Activated T-cell treated with anti-CD3 and anti-CD28 coated beads for 48 hours (primary cell): ENCODE measurements at regions not wholly inside any gene's neighbourhood (a gene's known extent, or its start where the extent isn't known, plus 50 kb on each side); places are given as distances from the start of the nearest gene placed in this dataset.
"Not testable (repeated sequence)": the region's sequence is repeated elsewhere in the genome, so short reads cannot be mapped to it uniquely, and the experiment has no call there.

Experiments used
- DNase-seq: peaks from one replicate; pipeline ENCODE4 v3.0.0-alpha.2; 2020; ENCODE audit warnings: low read depth

GRCh38 chr15:38614621-38615020 is 50.0 kb upstream of the RASGRP1 start:
- DNase-seq, result no peak

GRCh38 chr15:38617831-38618230 is 53.2 kb upstream of the RASGRP1 start:
- no peak for DNase-seq

GRCh38 chr15:38618242-38618955 is 53.8 kb upstream of the RASGRP1 start:
- DNase-seq, result no peak

GRCh38 chr15:38620098-38620497 is 55.5 kb upstream of the RASGRP1 start:
- DNase-seq, result no peak

GRCh38 chr15:38620851-38621594 is 56.4 kb upstream of the RASGRP1 start:
- DNase-seq, result no peak

- no peak for DNase-seq
Observed at GRCh38 chr15:38622304-38622703, 57.7 kb upstream of the RASGRP1 start.

- no peak for DNase-seq
Observed at GRCh38 chr15:38622908-38623307, 58.3 kb upstream of the RASGRP1 start.

GRCh38 chr15:38623744-38624143 is 59.1 kb upstream of the RASGRP1 start:
- DNase-seq, result no peak

- no peak for DNase-seq
Observed at GRCh38 chr15:38624244-38625205, 59.9 kb upstream of the RASGRP1 start.

- no peak for DNase-seq
Observed at GRCh38 chr15:38625886-38626285, 61.3 kb upstream of the RASGRP1 start.

- DNase-seq, result no peak
Observed at GRCh38 chr15:38626443-38627050, 61.9 kb upstream of the RASGRP1 start.

GRCh38 chr15:38627689-38628277 is 63.2 kb upstream of the RASGRP1 start:
- DNase-seq, result no peak

GRCh38 chr15:38631119-38632075 is 66.8 kb upstream of the RASGRP1 start:
- no peak for DNase-seq

GRCh38 chr15:38635170-38635569 is 70.6 kb upstream of the RASGRP1 start:
- DNase-seq, result no peak

GRCh38 chr15:38636597-38636996 is 72.0 kb upstream of the RASGRP1 start:
- no peak for DNase-seq

GRCh38 chr15:38638126-38638525 is 73.5 kb upstream of the RASGRP1 start:
- DNase-seq, result no peak

GRCh38 chr15:38638811-38639210 is 74.2 kb upstream of the RASGRP1 start:
- DNase-seq, result no peak

- DNase-seq, result no peak
Observed at GRCh38 chr15:38642689-38643270, 78.2 kb upstream of the RASGRP1 start.

GRCh38 chr15:38644353-38644752 is 79.7 kb upstream of the RASGRP1 start:
- not testable (repeated sequence) for DNase-seq

- no peak for DNase-seq
Observed at GRCh38 chr15:38646716-38647115, 82.1 kb upstream of the RASGRP1 start.
